ENCODE measurements at regions not wholly inside any gene's neighbourhood (a gene's known extent, or its start where the extent isn't known, plus 50 kb on each side); places are given as distances from the start of the nearest gene placed in this dataset.

DNA sequence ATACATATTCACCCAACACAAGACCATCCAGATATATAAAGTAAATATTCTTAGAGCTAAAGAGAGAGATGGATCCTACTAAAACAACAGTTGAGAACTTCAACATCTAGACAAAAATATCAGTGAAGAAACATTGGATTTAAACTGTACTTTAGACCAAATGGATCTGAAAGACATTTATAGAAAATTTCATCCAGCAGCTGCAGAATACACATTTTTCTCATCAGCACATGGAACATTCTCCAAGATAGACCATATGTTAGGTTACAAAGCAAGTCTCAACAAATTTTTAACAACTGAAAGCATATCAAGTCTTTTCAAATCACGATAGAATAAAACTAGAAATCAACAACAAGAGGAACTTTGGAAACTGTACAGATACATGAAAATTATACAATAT is 369.0 kb upstream of the CCDC54 start:
- no peak for DNase-seq (ENCODE audit: low read depth)

DNA sequence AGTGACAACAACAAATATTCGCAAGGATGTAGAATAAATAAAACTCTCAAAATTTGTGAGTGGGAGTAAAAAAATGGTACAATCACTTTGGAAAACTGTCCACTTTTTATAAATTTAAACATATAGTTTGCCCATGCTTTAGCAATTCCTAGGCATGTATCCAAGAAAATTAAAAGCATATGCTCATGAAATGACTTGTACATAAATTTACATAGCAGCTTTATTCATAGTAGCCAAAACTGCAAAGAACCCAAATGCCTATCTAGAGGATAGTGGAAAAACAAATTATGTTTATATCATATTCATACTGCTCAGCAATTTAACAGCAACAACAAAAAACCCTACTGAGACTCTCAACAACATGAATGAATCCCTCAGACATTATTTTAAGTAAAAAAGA is 363.6 kb upstream of the CCDC54 start:
- no peak for DNase-seq (ENCODE audit: low read depth)

DNA sequence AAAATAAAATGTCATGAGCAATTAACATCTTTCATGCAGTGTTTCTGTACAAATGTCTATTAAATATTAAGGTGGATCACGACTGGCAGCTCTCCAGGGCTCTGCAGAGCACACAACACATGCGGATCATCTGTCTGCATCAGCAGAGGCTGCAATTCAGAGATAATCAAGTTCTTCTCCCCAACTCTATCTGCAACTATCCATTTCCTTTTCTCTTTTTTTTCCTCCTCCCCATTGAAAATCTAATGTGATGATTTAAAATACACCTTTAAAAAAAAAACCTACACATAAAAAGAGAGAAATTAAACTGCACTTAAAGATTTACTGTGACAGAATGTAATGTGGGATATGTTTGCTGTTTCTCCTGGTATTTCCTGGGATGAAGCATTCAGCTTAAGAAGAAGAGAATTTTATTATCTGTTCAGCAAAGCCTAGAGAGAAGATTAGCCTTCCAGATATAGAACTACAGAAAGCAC is 352.6 kb upstream of the CCDC54 start:
- no peak for DNase-seq (ENCODE audit: low read depth)

DNA sequence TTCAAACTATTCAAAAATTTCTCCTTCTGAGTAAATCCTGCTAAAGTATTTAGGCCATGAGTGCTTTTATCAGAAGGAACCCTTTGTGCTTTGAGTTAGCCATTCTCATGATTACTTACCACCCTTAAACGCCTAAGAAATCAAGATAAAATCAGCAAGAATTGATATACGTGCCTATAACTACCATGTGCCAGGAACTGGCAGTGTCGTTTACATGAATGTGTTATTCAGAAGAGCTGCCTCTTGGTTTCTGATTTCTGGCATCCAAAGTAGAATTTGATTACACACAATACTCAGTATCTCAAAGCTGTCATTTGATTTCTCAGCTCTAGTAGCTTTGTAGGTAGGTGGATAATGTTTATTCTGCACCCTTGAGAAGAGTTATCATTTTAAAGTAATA is 351.3 kb upstream of the CCDC54 start:
- no peak for DNase-seq (ENCODE audit: low read depth)

DNA sequence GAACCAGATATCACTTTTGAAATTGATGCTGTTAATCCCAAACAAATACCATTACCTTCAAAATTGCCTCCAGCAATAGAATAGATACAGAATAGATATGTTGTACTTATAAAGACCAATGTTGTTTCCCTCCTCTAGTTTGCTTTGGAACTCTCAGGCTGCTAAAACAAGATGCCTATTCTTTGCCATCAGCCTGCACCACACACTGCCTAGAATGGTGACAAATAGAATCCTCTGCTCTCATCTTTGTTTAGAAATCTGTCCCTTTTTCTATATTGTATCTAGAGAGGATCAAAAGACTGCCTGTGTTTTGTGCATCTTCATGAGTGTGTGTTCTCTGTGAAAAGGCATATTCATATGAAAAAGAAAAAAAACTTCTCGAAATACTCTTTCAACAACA is 349.2 kb upstream of the CCDC54 start:
- DNase-seq (ENCODE audit: low read depth) = no peak

DNA sequence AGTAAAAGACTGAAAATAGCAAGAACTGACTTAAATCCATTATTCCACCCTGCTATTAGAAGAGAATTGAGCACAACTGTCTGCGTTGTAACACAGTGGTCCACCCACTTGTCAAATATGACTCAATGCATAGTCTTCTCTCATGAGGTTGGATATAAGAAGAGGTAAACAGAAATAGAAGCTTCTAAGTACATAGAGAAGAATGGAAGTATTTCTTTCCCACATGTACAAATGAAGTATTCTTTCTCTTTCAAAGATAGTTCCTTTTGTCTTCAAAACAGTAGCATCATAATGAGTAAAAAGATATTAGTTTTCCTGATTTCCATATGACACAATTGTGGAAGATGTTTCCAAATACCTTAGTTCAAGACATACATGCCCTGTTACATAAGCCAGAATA is 348.6 kb upstream of the CCDC54 start:
- DNase-seq (ENCODE audit: low read depth) = no peak

DNA sequence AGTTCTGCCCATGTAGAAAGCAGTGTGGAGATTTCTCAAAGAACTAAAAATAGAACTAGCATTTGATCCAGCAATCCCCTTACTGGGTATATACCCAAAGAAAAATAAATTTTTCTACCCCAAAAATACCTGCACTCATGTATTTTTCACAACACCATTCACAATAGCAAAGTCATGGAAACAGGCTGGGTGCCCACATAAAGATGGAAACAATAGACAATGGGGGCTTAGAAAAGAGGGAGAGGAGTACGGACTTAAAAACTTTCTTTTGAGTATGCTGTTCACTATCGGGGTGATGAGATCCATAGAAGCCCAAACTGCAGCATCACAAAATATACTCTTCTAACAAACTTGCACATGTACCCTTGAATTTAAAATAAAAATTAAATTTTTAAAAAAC is 345.1 kb upstream of the CCDC54 start:
- no peak for DNase-seq (ENCODE audit: low read depth)

DNA sequence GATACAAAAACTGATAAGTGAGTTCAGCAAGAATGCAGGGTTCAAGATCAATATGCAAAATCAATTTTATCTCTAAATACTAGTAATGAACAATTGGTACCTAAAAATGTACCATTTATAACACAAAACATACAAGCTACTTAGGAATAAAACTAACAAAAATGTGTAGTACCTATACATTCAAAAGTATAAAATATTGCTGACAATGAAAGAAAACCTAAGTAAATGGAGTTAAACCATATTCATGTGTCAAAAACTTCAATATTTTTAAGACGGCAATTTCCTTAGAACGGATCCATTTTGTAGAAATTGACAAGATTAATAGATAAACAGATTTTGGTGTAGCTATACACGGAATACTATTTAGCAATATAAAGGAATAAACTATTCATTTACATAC is 343.1 kb upstream of the CCDC54 start:
- DNase-seq (ENCODE audit: low read depth) = no peak

DNA sequence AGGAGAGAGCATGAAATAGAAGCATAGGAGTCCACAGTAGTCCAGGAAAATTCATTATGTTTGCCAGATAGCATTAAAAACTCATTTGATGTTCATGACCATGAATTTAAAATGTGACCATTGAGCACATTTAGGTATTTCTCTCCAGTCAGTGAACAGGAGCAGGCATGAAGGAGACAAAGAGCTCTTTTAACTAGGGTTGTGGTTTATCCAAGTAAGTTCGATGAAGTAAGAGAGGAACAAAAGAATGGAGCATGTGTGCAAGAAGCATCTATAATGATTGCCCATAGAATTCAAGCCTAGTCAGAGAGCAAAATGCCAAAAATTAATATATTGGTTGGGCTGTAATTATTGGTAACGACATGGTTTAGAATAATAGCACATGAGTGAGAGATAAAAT is 342.1 kb upstream of the CCDC54 start:
- no peak for DNase-seq (ENCODE audit: low read depth)

DNA sequence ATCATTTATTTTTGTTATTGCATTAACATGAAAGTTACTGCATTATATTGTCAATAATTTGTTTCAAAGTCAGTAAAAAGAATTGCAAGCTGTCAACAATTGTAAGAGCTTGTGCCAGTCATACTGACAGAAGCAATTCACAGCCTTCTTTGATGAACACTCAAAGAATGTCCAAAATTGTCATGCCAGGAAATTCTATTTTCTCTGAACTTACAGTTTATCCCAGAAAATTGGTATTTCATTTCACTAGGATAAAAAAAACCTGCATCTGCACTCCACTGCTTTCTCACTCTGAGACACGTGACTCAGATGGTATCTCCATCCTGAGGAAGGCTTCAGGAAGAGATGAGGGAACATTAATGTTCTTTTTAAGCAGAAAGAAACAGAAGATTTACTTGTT is 332.6 kb upstream of the CCDC54 start:
- DNase-seq (ENCODE audit: low read depth) = no peak

DNA sequence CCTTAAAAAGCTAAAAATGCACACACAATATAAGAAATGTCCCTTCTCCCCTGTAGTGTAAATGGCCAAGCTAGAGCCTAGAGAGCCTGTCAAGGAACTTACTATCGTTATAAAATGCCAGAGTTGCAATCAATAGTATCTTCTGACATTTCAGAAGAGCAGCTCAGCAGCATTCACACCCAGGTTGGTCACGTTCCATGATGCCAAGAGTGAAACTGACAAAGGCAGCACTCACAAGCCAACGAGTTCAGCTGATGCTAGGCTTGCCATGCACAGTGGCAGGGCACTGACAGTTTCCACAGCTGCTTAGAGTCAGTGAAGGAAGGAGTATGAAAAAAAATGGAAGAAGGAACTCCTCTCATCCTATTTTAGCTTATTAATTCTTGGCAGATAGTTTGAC is 331.4 kb upstream of the CCDC54 start:
- DNase-seq (ENCODE audit: low read depth) = no peak

DNA sequence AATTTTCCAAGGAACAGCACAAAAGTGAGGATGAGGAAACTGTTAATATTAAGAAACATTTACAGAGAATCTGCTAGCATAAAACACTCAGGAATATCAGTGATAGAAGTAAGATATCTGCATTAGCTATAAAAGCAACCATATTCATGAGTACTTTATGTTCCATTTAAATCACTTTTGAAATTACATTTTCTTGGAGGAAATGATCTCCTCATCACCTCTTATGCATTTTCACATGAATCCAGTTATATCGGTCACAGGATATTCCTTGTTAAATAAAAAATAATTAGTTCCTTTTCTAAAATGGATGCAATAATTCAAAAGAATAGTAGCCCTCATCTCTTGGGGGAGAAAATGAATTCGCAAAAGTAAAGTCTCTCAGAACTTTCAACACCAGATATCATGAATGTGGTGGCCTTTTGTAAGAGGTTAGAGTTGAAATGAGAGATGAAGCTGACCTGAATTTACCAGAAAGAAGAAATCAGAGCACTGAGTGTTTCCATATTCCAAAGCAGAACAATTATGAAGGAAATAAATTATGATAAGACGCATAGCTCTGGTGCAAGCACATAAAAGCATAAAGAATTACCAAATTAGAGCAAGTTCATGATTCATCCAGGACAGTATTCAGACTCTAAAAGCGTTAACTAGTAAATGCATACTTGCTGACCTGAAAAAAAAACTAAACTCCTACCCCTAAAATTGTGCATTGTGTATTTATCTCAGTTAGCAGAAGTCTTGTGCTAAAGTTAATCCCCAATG is 321.9 kb upstream of the CCDC54 start:
- DNase-seq (ENCODE audit: low read depth) = no peak

DNA sequence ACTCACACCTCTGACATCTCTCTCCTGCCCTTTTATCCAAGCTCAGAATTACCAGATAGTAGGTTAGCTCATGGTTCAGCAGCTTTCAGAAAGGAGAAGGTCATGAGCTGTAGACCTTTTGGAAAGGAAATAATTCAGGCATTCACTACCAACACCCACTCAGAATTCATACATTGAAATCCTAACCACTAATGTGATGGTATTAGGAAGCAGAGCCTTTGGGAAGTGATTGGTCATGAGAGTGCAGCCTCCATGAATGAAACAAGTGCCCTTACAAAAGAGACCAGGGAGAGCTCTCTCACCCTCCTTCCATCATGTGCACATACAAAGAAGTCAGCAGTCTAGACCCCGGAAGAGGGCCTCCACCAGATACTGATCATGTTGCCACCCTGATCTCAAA is 315.8 kb upstream of the CCDC54 start:
- DNase-seq (ENCODE audit: low read depth) = no peak

DNA sequence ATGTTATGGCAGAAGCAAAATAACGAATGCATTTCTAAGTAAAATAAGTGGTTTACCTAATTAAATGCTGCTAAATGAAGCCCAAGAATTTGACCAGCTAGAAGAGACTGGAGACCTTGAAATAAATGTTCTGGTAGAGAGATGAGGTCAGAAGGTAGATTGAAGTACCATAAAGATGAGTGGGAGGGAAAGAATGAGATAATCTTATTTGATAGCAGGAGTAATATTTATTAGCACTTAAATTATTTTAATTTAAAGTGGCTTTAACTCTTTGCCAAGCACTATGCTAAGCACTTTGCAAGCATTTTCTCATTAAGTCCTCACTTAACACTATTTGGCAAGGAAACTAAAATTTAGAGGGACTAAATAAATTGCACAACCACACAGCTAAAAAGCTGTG is 314.9 kb upstream of the CCDC54 start:
- DNase-seq (ENCODE audit: low read depth) = no peak

DNA sequence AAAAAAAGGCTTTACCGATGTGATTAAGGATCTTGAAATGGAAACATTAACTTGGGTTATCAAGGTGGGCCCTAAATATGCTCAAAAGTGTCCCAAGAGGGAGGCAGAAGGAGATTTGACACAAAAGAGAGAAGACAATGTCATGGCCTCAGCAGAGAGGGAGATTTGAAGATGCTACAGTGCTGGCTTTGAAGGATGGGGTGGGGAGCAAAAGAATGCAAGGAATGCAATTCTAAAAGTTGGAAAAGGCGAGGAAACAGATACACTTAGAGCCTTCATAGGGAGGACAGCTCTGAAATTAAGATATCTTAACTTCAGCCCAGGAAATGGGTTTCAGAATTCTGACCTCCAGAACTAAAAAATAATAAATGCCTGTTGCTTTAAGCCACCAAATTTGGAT is 314.5 kb upstream of the CCDC54 start:
- DNase-seq (ENCODE audit: low read depth) = no peak

DNA sequence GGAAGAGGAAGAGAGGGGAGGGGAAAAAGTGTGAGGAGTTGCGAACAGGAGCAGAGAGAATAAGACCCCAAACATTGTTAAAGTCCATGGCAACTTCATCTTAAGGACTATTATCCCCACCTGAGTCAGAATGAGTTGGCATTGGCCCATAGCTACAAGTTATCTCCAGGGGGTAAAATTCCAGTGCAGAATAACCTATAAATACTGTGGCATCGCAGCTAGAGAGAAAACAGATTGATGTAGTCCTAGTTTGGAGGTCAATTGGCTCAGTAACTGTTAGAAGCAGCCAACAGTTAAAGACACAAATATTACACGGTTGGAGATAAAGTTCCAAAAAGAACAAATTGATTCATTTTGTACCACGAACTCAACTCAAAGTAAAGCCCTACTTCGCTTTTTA is 313.9 kb upstream of the CCDC54 start:
- DNase-seq (ENCODE audit: low read depth) = no peak

DNA sequence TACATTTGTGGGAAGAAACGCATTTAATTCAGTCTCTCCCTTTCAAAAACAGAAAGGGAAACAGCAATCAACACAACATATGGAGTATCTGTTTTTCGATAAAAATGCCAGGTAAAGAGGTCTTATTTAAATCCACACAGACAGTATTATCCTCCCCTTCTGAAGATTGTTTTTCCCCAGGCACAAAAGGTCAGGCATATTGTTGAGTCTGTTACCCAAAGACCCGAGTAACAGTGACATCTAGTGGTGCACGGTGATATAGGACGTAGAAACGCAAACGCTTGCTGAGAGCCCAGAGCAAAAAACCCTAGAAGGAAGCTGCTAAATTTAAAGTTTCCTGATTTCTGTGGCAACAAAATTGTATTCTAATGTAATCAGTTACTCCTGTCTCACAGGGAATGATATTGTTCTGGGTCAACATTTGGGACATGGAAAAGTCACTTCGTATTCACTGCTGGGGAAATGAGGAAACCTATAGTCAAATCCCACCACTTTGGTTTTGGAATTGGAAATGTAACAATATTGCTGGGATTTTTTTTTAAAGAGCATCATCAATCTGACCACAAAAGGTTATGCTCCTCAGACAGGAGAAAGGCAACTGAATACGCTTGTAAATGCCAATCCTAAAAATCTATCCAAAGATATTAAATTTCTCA is 312.7 kb upstream of the CCDC54 start:
- DNase-seq (ENCODE audit: low read depth) = no peak

DNA sequence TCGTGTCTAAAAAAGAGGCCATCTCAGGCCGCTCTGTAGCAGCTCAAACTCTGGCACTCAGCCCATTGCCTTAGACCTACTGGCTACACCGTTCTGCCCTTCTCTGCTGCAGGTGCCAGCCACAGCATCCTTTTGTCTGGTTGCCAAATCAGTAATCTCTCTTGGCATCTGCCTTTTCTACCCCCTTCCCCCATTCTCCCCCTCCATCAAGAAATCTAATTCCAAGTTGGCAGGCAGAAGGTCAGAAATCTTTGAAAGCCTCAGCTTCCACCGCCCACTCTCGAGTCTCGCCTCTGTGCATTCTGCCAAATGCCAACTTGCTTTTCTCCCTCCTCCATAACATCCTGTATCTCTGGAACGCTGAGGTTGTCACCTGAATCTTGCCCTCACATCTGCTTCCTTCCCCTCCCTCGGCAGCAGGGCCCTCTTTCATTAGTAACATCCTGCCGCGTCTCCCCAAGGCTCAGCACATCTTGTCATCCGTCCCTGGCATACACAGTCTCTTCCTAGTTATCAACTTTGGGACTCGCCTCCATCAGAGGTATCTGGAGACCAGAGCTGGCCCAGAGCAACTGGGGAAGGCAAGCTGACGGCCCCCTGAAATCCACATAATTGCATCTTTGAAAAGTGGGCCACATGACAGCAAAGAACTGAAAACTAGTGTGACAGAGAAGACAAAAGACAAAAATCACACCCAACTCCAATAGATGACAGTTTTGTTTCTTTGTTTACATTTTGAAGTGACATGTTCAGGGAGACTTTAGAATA is 312.0 kb upstream of the CCDC54 start:
- no peak for DNase-seq (ENCODE audit: low read depth)

DNA sequence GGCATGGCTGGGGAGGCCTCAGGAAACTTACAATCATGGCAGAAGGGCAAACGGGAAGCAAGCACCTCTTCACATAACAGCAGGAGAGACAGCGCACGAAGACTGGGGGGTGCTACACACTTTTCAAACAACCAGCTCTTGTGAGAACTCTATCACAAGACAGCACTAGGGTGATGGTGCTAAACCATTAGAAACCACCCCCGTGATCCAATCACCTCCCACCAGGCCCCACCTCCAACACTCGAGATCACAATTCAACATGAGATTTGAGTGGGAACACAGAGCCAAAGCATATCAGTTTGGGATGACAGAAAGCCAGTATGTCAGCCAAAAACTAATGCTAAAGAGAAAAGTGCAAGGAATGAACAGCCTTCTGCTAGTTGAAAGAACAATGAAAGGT is 309.8 kb upstream of the CCDC54 start:
- no peak for DNase-seq (ENCODE audit: low read depth)

DNA sequence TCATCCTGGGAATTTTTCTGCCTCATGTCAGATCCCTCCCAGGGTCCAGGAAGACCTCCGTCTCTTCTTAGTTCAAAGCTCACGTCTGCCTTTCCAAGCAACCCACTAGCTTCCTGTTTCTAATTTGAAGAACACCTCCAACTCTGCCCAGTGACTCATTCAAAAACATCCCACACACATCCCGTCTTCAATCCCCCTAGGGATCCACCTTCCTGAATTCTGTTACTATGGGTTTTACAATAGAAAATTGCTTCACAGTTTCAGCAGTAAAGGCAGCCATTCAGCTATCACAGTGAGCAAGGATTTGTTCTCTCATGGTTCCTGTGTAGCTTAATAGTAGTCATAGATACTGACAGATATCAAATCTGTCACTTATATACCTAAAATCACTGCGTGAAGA is 308.3 kb upstream of the CCDC54 start:
- no peak for DNase-seq (ENCODE audit: low read depth)

DNA sequence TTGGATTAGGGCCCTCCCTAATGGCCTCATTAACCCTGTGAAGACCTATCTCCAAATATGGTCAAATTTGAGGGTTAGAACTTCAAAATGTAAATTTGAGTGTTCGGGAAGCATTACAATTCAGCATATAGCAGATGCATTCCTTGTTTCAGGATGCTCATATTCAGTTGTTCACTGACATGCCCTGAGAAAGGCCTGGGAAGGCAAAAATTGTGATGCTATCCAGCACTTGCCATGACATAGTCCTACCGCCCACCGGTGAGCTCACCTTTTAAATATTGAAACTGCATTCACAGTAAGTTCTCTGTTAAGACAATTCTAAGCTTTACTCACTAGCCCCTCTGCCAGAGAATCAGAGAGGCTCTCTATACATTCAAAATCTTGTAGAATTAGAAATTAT is 300.3 kb upstream of the CCDC54 start:
- DNase-seq (ENCODE audit: low read depth) = no peak

DNA sequence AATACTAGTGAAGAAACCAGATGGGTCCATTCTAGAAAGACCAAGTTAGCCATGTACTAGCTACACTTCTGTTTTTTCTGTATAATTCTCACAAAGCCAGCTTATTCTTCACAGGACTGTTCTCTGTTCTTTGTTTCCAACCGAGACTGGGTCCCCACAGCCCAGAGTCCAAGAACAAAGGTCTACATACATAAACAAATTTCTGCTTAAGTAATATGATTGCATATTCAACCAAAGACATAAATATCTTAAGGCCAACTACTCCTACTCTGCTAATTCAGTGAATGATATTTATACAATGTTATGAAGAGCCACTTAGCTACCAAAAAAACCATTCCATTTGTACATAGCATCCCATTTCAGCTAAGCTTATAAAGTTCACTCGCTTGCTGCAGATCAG is 299.8 kb upstream of the CCDC54 start:
- DNase-seq (ENCODE audit: low read depth) = no peak

DNA sequence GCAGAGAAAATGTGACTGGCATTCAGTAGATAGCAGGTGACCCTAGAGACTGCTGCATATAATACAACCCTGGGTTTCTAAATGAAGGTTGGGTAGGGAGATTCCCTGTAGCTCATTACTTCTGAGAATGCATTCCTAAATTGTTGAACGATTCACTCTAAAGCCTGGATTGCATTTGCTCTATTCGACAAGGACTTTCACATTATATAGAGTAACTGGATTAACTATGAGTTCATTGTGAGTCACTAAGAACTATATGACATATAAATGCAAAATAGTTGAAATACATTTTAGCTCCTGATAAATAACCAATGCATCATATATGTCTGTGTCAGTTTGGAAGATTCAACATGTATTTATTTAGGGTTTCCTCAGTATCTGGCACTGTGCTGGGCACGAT is 294.7 kb upstream of the CCDC54 start:
- DNase-seq (ENCODE audit: low read depth) = no peak

Data from activated T-helper 1 cell treated with Interleukin-2 at 50 U/mL for 16 hours (primary cell).